GM08714 (cell line): ENCODE measurements at regions not wholly inside any gene's neighbourhood (a gene's known extent, or its start where the extent isn't known, plus 50 kb on each side); places are given as distances from the start of the nearest gene placed in this dataset.
"Not testable (repeated sequence)": the region's sequence is repeated elsewhere in the genome, so short reads cannot be mapped to it uniquely, and the experiment has no call there.

Experiments
- H3K4me3 ChIP-seq: fragments of 200-500 bp; sonication (Bioruptor generic); 2 replicates; pipeline ENCODE4 v1.5.1; 2014; ENCODE audit warnings: mild to moderate bottlenecking, low read length, inconsistent platforms
- ZNF274 ChIP-seq: IDR thresholded peaks from 2 replicates; pipeline ENCODE4 v1.6.1; 2012; ENCODE audit warnings: mild to moderate bottlenecking, low read depth, low read length

DNA sequence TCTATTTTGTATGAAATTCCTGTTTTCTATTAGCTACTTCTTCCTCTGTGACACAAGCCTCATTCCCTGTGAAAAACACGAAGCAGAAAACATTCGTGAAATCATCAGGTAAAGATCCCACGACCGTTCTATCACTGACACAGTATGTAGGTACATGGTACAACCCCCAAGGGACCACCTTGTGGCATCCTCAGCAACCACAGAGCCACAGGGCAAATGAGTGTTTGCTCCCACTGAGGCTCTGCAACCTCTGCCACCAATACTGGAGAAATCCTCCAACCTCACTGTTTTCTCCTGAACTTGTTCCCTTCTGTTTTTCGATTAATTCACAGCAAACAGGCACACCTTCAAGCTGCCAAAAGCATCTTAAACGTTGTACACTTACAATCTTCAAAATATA is 83.7 kb upstream of the FBXO28 start:
- not testable (repeated sequence) for H3K4me3 ChIP-seq

DNA sequence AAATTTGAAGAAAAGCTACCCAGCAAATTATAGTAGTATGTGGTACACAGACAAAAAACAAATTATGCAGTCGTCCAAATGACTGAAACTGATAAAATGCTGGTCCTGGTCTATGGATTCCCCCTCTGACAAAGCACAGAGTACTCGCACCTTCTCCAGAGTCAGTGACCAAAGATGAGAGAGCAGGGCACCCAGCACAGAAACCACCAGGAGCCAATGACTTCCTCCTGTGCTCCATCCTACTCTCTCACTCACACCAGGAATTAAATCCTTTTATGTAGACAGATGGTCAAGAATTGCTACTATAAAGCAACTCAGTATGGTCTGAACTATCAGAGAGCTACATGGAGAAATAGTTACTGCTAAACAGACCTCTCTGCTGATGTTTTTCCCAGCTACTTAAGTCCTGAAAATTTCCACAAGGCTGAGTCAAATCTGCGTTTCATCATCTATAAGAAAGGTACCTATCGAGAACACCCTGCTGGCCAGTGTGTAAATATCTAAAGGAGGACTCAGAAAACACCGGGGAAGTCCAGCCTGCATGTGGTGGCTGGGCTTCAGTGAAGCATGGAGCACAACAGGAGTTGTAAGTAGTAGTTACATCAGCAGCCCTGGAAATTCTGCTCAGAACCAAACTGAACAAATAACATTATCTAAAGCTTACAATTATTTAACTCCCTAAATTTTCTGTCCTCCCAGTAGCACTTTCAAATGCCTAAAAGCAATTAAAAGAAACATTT is 84.5 kb upstream of the FBXO28 start:
- H3K4me3 ChIP-seq, result not testable (repeated sequence)

DNA sequence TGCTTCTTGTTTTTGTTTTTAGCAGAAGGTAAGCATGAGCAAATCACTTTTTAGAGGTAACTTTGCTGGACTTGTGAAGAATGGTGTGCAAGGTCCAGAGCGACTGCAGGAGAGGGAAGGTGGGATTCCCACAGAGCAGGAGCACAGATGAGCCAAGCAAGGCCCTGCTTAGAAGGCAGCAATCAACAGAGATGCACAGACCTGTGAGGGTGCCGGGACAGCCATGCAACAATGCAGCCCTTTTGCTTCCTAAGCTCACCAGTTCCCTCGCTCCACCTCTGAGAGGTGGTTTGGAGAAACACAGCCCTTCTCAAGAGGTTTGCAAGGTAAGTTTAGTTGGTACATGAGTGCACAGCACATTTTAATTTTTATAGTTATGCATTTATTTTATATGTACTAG is 85.1 kb upstream of the FBXO28 start:
- H3K4me3 ChIP-seq, result not testable (repeated sequence)

DNA sequence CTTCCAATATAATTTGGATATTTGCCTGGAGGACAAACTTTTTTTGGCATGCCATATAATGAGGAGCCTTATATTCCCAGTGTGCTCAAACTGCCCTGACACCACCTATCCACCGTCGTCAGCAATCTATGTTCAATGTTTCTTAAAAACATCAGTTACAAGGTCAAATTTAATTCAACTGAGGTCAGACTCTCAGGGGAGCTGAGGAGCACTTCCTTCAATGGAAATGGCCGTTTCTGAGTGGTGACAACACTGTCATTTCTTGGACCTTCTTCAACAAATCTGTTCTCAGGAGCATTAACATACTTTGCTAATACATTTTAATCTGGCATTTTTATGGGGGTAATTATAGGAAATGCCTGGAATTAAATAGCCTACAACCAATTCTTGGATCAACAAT is 90.8 kb upstream of the FBXO28 start:
- H3K4me3 ChIP-seq, result not testable (repeated sequence)

DNA sequence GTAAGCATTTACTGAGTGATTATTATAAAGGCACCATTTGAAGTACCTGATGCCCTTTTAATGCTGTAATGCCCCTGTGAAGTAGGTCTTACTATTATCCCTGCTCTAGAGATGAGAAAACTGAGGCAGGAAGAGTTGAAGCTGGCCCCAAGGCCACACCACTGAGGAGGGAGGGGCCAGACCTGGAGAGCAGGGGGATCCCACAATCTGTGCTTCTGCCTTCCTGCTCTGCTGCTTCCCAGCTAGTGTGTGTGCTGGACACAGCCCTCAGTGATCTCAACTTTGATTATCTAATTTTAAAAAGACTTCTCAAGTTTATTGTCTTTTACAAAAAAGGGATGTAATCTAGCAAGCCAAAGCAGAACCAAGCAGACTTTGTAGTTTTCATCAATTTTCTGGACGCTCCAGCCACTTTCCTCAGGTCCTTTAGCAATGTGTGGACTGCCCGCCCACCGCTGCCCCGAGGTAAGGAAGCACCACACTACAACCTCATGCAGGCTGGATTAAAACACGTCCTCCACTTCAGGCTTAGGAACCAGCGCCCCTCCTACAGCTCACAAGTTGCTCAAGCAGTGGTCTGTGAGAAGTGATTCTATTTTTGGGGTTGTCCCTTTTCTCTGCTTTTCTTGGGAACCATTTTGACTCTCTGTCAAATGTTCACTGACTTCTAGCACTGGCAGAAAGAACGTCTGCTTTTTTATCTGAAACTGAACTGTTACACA is 91.5 kb upstream of the FBXO28 start:
- not testable (repeated sequence) for H3K4me3 ChIP-seq

DNA sequence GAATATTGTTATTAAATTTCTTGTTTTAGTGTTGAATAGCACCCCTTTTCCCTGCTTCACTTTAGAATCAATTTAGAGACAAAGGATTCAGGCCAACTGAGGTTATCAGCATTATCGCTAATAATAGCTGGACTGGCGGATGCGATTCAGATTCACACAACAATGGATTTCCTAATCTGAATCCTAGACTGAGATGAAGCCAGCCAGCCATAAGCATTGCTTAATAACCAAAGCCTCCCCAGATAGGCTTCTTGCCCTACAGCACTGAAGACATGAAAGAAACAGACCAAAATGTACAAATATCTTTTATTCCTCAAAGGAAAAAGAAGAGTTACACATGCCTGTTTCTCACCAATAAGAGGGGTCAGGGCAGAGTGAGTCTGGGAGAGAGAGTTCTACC is 94.0 kb upstream of the FBXO28 start:
- H3K4me3 ChIP-seq, result not testable (repeated sequence)

DNA sequence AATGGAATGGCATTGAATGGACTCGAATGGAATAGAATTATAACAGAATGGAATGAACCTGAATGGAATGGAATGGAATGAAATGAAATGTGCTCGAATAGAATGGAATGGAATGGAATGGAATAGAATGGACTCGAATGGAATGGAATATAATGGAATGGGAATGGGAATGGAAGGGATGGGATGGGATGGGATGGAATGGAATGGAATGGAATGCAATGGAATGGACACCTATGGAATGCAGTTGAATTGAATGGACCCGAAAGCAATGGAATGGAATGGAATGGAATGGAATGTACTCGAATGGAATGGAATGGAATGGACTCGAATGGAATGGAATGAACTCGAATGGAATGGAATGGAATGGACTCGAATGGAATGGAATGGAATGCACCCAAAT is 98.1 kb upstream of the FBXO28 start:
- H3K4me3 ChIP-seq, result not testable (repeated sequence)

DNA sequence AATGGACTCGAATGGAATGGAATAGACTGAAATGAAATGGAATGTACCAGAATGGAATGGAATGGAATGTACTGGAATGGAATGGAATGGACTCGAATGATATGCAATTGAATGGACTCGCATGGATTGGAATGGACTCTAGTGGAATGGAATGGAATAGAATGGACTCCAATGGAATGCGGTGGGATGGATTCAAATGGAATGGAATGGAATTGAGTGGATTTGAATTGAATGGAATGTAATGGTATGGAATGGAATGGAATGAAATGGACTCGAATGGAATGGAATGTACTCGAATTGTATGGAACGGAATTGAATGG is 99.6 kb upstream of the FBXO28 start:
- TF ChIP-seq ZNF274, result no peak
- no peak overlapping the region for H3K4me3 ChIP-seq

DNA sequence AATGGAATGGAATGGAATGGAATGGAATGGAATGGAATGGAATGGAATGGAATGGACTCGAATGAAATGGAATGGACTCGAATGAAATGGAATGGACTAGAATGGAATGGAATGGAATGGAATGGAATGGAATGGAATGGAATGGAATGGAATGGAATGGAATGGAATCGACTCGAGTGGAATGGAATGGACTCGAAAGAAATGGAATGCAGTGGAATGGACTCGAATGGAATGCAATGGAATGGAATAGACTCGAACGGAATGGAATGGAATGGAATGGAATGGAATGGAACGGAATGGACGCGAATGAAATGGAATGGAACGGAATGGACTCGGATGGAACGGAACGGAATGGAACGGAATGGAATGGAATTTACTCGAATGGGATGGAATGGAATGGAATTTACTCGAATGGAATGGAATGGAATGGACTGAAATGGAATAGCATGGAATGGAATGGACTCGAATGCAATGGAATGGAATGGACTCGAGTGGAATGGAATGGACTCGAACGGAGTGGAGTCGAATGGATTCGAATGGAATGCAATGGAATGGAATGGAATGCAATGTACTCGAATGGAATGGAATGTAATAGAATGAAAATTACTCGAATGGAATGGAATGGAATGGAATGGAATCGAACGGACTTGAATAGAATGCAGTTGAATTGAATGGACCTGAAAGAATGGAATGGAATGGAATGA is 100.1 kb upstream of the FBXO28 start:
- H3K4me3 ChIP-seq, result not testable (repeated sequence)

DNA sequence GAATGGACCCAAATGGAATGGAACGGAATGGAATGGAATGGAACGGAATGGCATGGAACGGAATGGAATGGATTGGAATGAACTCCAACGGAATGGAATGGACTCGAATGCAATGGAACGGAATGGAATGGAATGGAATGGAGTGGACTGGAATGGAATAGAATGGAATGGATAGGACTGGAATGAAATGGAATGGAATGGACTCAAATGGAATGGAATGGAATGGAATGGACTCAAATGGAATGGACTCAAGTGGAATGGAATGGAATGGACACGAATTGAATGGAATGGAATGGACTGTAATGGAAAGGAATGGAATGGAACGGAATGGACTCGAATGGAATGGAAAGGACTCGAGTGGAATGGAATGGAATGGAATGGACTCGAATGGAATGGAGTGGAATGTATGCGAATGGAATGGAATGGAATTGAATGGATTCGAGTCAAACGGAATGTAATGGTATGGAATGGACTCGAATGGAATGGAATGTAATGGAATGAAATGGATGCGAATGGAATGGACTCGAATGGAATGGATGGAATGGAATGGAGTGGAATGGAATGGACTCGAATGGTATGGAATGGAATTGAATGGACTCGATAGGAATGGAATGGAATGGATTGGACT is 101.0 kb upstream of the FBXO28 start:
- H3K4me3 ChIP-seq, result not testable (repeated sequence)

DNA sequence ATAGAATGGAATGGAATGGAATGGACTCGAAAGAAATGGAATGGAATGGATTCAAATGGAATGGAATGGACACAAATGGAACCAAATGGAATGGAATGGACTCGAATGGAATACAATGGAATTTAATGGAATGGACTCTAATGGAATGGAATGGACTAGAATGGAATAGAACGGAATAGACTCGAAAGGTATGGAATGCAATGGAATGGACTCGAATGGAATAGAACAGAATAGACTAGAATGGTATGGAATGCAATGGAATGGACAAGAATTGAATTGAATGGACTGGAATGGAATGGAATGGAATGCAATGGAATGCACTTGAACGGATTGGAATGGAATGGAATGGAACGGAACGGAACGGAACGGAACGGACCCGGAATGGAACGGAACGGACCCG is 101.7 kb upstream of the FBXO28 start:
- not testable (repeated sequence) for H3K4me3 ChIP-seq

DNA sequence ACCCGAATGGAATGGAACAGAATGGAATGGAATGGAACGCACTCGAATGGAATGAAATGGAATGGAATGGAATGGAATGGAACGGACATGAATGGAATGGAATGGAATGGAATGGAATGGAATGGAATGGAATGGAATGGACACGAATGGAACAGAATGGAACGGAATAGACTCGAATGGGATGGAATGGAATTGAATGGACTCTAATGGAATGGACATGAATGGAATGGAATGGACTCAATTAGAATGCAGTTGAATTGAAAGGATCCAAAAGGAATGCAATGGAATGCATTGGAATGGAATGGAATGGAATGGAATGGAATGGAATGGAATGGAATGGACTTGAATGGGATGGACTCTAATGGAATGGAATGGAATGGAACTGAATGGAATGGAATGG is 102.2 kb upstream of the FBXO28 start:
- H3K4me3 ChIP-seq, result not testable (repeated sequence)

DNA sequence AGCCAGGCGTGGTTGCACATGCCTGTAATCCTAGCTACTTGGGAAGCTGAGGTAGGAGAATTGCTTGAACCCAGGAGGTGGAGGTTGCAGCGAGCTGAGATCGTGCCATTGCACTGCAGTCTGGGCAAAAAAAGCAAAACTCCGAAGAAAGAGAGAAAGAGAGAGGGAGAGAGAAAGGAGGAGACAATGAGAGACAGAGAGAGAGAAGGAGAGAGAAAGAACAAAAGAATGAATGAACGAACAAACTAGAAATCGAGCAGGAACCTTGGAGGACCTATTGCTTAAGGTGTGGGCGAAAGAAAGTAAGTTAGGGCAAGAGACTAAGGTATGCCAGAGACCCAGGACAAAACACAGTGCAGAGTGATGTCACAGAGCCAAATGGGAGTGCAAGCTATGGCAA is 102.8 kb upstream of the FBXO28 start:
- not testable (repeated sequence) for H3K4me3 ChIP-seq

DNA sequence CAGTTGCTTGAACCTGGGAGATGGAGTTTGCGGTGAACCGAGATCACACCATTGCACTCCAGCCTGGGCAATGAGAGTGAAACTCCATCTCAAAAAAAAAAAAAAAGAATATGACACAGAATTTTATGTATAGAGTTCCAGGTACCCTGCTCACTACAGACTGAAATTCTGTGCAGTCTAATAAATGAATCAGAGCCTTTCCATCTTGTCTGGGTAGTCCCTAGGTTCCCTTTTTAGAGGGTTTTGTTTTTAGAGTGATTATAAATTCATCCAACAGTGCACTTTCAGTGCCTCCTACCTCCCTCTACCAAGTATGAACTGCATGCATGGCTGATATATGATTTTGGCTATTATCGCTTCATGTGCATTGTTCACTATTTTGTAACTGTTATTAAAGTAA is 107.9 kb upstream of the FBXO28 start:
- not testable (repeated sequence) for H3K4me3 ChIP-seq

DNA sequence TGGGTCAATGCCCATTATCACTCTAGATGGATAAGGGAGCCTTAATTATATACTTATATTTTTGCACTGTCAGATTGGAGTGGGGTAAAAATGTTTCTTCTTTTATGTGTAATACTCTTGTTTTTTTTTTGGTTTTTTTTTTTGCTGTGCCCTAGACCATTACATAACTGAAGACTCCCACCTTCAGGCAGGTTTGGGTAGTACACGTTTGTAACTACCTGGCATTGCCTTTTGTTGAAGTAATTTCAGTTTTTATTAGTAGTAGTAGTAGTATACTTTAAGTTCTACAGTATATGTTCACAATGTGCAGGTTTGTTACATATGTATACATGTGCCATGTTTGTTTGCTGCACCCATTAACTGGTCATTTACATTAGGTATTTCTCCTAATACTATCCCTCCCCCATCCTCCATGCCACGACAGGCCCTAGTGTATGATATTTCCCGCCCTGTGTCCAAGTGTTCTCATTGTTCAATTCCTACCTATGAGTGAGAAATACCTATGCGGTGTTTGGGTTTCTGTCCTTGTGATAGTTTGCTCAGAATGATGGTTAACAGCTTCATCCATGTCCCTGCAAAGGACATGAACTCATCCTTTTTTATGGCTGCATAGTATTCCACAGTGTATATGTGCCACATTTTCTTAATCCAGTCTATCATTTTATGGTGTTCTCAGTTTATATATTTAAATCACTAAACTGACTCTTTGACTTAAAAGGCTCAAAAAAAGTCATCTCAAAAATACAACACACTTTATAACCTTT is 109.2 kb upstream of the FBXO28 start:
- H3K4me3 ChIP-seq, result not testable (repeated sequence)

DNA sequence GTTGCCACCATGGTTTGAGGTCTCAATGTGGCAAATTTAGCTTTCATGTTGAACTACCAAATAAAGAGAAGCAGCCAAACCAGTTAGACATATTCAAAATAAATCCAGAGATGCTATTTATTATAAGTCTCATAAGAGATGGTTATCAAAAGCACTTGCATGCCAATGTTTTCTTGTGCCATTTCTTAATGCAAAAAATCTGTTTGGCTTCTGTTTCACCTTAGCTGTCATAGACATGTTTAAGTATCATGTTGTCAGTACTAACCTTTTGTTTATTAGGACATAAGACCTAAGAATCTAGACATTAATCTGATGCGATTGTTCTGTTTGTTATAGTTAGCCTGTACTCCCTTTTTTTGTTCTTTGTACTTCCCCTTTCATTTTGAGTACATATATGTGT is 110.0 kb upstream of the FBXO28 start:
- not testable (repeated sequence) for H3K4me3 ChIP-seq

DNA sequence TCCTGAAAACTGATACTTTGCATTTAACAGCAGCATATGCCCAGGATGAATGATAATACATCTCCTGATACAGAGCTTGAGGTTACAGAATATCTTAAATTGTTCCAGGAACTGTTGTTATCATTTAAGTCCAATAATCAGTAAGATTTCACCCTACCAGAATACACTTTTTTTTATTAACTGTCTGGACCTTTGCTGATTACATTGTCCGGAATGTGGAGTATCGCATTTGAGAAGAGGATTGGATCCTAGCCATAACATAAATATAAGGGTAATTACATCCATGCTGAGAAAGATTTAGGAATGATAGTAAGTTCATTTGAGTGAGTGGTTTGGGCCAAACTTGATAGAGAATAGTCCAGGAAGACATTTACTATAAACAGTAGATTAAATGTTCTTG is 112.2 kb upstream of the FBXO28 start:
- not testable (repeated sequence) for H3K4me3 ChIP-seq

DNA sequence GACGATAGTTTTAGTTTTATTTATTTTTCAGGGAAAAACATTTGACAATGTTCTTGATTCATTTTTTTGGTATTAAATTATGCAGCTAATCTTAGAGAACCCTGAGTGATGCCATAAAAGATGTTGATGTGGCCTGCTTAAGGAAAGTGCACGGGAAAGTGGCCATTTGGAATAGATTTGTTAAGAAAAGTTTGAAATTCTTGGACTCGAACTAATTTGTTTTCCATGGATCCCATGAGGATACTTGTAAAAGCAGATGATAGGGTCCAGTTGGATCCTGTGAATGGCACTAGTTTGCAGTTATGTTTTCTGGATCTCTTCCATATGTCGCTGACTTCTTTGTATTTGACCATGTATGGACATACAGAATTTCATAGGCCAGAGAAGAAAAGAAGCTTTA is 114.2 kb upstream of the FBXO28 start:
- H3K4me3 ChIP-seq, result not testable (repeated sequence)

DNA sequence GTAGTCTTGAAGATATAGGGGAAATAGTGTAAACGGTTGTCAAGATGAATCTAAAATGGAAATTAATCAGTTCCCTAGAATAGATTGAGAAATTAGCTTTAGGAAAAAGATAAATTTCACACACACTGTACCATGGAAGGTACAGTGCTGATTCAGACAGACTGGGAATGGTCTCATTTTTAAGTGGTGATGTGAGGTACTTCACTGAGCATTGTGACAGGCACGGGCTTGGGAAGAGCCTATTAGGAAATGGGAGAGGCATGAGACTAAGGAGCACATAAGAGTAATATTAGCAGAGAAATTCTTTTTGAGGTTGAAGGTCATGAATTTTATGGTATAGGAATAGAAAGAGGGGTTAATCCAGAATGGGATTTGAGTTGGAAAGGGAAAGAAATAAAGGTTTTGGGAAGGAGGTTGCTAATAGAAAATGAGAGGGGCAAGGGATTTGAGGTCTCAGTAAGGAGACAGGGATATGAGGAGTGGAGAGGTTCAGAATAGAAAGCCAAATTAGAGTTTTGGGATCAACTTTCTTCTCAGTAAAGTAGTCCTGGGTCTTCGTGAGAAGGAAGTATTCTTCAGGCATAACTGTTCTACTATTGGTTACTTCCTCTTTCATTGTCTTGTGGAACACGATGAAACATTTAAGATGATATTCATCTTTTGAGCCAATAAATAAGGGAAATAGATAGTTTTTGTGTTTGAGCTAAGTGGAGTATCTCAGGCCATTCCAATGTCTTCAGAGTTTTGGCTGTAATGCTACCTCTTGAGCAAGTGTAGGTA is 115.0 kb upstream of the FBXO28 start:
- H3K4me3 ChIP-seq, result not testable (repeated sequence)

DNA sequence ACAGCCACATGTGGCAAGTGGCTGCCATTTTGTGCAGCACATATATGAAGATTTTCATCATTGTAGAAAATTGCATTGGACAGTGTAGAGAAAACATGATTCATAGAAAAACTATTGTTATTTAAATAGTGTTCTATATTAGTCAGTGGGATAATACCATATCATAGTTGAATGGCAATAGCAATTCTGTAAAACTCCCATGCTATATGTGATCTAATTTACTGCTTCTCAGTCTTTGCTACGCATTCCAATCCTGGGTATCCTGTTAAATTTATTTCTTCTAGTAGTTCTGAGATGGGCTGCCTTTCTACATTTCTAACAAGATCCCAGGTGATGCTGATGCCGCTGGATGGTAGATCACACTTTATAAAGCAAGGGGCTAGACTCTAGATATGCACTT is 117.5 kb upstream of the FBXO28 start:
- not testable (repeated sequence) for H3K4me3 ChIP-seq
